Activated T-cell treated with anti-CD3 and anti-CD28 coated beads, Interleukin-2, amount 50 U/mL, for 4 hours (primary cell): ENCODE measurements at regions not wholly inside any gene's neighbourhood (a gene's known extent, or its start where the extent isn't known, plus 50 kb on each side); places are given as distances from the start of the nearest gene placed in this dataset.

ENCODE experiments used
- ATAC-seq, 2 donors: fragments of 200-7000 bp; cut with Tn5 transposase; one replicate each; pipeline ENCODE4 v1.10.0; 2021
- DNase-seq: peaks from one replicate; pipeline ENCODE4 v3.0.0-alpha.2; 2020
- H3K27me3 Mint-ChIP-seq: one replicate; pipeline ENCODE4 v1.8.0; 2021; ENCODE audit warnings: low read depth, mixed read lengths
- H3K36me3 Mint-ChIP-seq: one replicate; pipeline ENCODE4 v1.8.0; 2022; ENCODE audit warnings: mixed read lengths; ENCODE audit not compliant: insufficient read depth
- H3K4me1 Mint-ChIP-seq: one replicate; pipeline ENCODE4 v1.8.0; 2021; ENCODE audit warnings: low read depth, mixed read lengths
- H3K4me3 Mint-ChIP-seq: one replicate; pipeline ENCODE4 v1.8.0; 2021; ENCODE audit warnings: mild to moderate bottlenecking, moderate library complexity, mixed read lengths
- H3K9me3 Mint-ChIP-seq: one replicate; pipeline ENCODE4 v1.8.0; 2021; ENCODE audit warnings: mixed read lengths

- DNase-seq (no peak), ATAC-seq (no peak)
- Mint-ChIP-seq H3K27me3 (no peaks in the 10 kb centered on the region), H3K4me3 (no peak overlapping the region), H3K4me1 (no peaks in the 10 kb centered on the region), H3K9me3 (peaks cover 36% of the 10 kb centered on the region), H3K36me3 (no peaks in the 10 kb centered on the region)
These were observed 612.7 kb upstream of the SGO1 start for GRCh38 chr3:20798666-20799065.

DNA sequence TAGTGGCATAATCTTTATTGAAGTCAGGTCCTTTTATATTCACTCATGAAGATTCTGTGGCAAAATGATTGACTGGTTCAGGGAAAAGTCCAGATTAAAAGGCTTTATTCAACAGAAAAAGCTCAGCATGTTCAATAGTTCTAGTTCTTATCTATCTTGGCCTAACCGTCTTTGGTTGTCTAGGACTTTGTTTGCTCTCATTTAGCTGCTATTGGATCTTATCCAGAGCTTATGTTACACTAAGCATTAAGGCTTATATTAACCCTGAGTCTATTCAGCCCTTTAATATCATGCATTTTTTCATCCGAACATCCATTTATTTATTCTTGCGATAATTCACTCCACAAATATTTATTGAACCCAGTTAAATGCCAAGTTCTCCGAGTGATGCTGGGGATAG lies 601.0 kb upstream of the SGO1 start:
- ATAC-seq (no peak), DNase-seq (no peak)
- H3K36me3 Mint-ChIP-seq: no peaks in the 10 kb centered on the region
- H3K4me1 Mint-ChIP-seq: no peaks in the 10 kb centered on the region
- H3K27me3 Mint-ChIP-seq: no peaks in the 10 kb centered on the region
- H3K4me3 Mint-ChIP-seq: no peak overlapping the region
- H3K9me3 Mint-ChIP-seq: peaks cover 45% of the 10 kb centered on the region

DNA sequence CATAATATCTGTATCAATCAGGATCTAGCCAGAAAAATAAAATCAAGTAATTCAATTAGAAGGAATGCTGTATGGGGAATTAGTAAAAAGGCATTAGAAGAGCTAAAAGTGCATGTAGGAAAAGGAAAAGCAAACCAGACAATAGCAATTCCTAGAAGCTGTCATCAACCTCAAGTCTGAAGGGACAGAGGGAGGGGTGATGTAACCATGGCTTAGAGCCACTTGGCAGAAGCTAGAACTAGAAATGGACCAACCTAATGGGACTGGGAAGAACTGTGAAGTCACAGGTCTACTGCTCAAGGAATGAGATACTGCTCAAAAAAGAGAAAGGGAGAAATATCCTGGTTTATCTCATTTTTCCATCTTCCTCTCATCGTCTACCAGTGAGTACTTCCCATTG lies 590.7 kb upstream of the SGO1 start:
- ATAC-seq (no peak), DNase-seq (no peak)
- H3K36me3 Mint-ChIP-seq: peaks cover 2% of the 10 kb centered on the region
- no peaks in the 10 kb centered on the region for H3K27me3 Mint-ChIP-seq
- peaks cover 39% of the 10 kb centered on the region for H3K9me3 Mint-ChIP-seq
- no peak overlapping the region for H3K4me3 Mint-ChIP-seq
- H3K4me1 Mint-ChIP-seq: no peaks in the 10 kb centered on the region

GRCh38 chr3:20776286-20776685 lies 590.3 kb upstream of the SGO1 start:
- H3K9me3 Mint-ChIP-seq: peaks cover 35% of the 10 kb centered on the region
- no peaks in the 10 kb centered on the region for H3K4me1 Mint-ChIP-seq
- H3K4me3 Mint-ChIP-seq: no peak overlapping the region
- ATAC-seq: no peak
- no peaks in the 10 kb centered on the region for H3K27me3 Mint-ChIP-seq
- DNase-seq: no peak
- peaks cover 2% of the 10 kb centered on the region for H3K36me3 Mint-ChIP-seq

DNA sequence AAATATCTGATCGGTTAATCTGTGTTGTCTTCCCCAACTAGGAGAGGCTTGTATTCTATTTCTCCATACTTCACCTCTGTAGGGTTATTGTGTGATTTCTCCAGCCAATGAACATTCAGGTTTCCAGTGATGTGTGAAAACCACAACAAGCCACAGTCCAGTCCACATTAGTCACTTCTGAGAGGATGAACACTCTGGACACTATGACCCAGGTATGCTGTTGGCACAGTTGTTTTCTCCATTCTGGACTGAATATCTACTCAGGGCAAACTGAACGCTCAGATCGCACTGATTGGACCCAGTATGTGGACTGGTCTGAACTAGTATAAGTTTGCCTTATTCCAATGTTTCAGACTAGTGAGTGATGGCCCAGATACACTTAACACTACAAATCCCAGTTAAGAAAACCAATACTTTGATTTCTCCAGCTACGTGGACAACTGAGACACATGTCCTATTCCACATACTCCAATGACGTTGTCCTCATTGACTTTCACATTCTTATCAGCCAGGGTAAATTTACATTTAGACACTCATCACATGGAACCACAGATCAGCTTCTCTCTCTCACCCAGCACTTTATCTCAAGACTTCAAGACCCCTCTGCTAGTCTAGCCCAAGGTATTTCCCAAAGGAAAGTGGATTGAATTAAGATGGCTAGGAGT lies 587.4 kb upstream of the SGO1 start:
- no peaks in the 10 kb centered on the region for H3K27me3 Mint-ChIP-seq
- H3K4me3 Mint-ChIP-seq: no peak overlapping the region
- DNase-seq: no peak
- H3K9me3 Mint-ChIP-seq: peaks cover 31% of the 10 kb centered on the region
- no peak for ATAC-seq
- H3K4me1 Mint-ChIP-seq: no peaks in the 10 kb centered on the region
- H3K36me3 Mint-ChIP-seq: peaks cover 2% of the 10 kb centered on the region

GRCh38 chr3:20772869-20773268 lies 586.9 kb upstream of the SGO1 start:
- Mint-ChIP-seq H3K27me3 (no peaks in the 10 kb centered on the region), H3K4me3 (no peak overlapping the region), H3K9me3 (peaks cover 31% of the 10 kb centered on the region), H3K4me1 (no peaks in the 10 kb centered on the region), H3K36me3 (peaks cover 2% of the 10 kb centered on the region)
- no peak for ATAC-seq
- no peak for DNase-seq

DNA sequence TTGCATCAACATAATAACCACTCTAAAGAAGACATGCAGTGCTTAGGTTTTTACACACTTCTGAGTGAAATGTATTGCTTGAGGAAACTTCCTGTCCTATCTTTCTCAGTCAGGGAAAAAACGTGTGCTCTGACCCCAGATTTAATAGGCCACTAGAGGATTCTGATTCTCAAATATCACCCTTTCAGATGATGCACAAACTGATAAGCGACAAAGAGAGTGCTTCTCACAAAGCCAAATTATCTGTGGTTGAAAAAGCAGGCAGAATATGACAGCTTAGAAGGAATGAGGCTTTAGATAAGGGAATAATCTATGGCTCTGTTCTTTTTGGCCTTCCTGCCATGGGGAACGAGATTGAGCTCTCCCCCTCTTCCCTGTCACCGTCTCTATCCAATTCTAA lies 583.4 kb upstream of the SGO1 start:
- Mint-ChIP-seq H3K27me3 (no peaks in the 10 kb centered on the region), H3K4me3 (no peak overlapping the region), H3K9me3 (peaks cover 17% of the 10 kb centered on the region), H3K4me1 (no peaks in the 10 kb centered on the region), H3K36me3 (no peaks in the 10 kb centered on the region)
- ATAC-seq (no peak), DNase-seq (no peak)

DNA sequence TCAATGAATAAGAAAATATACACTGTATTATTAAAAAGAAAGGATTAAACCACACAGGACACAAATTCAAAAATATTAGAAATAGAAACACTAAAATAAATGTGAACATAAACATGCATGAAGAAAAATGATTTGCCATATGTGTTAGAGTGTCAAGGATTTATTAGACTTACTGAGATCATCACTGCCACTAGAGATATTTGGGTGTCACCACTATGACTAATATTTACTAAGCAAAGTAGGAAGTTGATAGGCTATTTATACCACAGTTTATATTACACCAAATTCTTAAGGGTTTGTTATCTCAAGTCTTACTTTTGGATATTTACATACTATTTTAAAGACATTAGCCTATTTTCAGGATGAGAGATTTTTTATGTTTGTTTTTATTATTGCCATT lies 575.0 kb upstream of the SGO1 start:
- Mint-ChIP-seq H3K4me3 (no peak overlapping the region), H3K27me3 (no peaks in the 10 kb centered on the region), H3K4me1 (no peaks in the 10 kb centered on the region), H3K36me3 (no peaks in the 10 kb centered on the region), H3K9me3 (peaks cover 6% of the 10 kb centered on the region)
- DNase-seq (no peak), ATAC-seq (no peak)

GRCh38 chr3:20752416-20752815 lies 566.4 kb upstream of the SGO1 start:
- no peak overlapping the region for H3K4me3 Mint-ChIP-seq
- H3K4me1 Mint-ChIP-seq: no peaks in the 10 kb centered on the region
- no peaks in the 10 kb centered on the region for H3K36me3 Mint-ChIP-seq
- ATAC-seq (no peak), DNase-seq (no peak)
- H3K27me3 Mint-ChIP-seq: no peaks in the 10 kb centered on the region
- H3K9me3 Mint-ChIP-seq: peaks cover 34% of the 10 kb centered on the region

- no peaks in the 10 kb centered on the region for H3K36me3 Mint-ChIP-seq
- H3K4me1 Mint-ChIP-seq: no peaks in the 10 kb centered on the region
- H3K4me3 Mint-ChIP-seq: no peak overlapping the region
- ATAC-seq (no peak), DNase-seq (no peak)
- peaks cover 34% of the 10 kb centered on the region for H3K9me3 Mint-ChIP-seq
- no peaks in the 10 kb centered on the region for H3K27me3 Mint-ChIP-seq
These were observed 565.3 kb upstream of the SGO1 start for GRCh38 chr3:20751296-20751695.

- Mint-ChIP-seq H3K4me1 (no peaks in the 10 kb centered on the region), H3K9me3 (peaks cover 20% of the 10 kb centered on the region), H3K27me3 (no peaks in the 10 kb centered on the region), H3K4me3 (no peak overlapping the region), H3K36me3 (no peaks in the 10 kb centered on the region)
- DNase-seq (no peak), ATAC-seq (no peak)
These were observed 561.7 kb upstream of the SGO1 start for GRCh38 chr3:20747741-20748140.

DNA sequence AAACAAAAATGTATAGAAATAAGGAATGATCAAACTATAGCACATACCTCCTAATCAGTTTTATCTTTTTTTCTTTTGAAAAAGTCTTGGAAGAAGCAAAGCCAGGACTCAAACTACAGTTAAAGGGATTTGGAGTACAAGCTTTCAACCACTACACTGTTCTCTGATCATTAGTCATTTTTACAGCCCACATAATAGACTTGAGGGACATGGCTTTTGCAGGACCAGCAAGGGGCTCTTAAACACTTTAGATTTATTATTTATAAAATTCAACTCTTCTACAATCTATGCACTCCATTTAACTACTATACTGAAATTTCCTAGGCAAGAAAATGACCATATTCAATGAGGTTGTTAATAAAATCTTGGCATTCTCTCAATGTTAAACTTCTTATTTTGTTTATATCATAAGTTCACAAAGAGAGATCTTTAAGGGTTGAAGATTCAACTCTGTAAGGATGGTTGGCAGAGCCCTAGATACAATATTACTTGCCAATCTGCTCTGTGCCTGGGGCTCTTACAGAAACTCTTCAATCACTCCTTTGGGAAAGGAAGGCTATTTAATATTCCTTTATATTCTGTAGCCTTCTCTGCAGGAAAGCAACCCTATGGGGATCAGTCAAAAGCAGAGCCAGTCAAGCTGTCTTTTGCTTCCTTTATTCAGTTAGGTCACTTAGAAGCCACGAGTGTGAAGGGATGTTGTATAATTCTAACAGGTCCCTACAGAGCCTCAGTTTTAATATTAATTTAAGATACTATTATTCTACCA lies 557.7 kb upstream of the SGO1 start:
- Mint-ChIP-seq H3K27me3 (no peaks in the 10 kb centered on the region), H3K4me3 (no peak overlapping the region), H3K36me3 (no peaks in the 10 kb centered on the region), H3K9me3 (peaks cover 7% of the 10 kb centered on the region), H3K4me1 (no peaks in the 10 kb centered on the region)
- ATAC-seq (no peak), DNase-seq (no peak)

- DNase-seq (no peak), ATAC-seq (no peak)
- H3K27me3 Mint-ChIP-seq: no peaks in the 10 kb centered on the region
- H3K9me3 Mint-ChIP-seq: peaks cover 7% of the 10 kb centered on the region
- H3K36me3 Mint-ChIP-seq: no peaks in the 10 kb centered on the region
- no peak overlapping the region for H3K4me3 Mint-ChIP-seq
- no peaks in the 10 kb centered on the region for H3K4me1 Mint-ChIP-seq
These were observed 557.0 kb upstream of the SGO1 start for GRCh38 chr3:20742903-20743552.

- Mint-ChIP-seq H3K27me3 (no peaks in the 10 kb centered on the region), H3K4me1 (no peaks in the 10 kb centered on the region), H3K36me3 (no peaks in the 10 kb centered on the region), H3K4me3 (no peak overlapping the region), H3K9me3 (no peaks in the 10 kb centered on the region)
- no peak for DNase-seq
- ATAC-seq: no peak
These were observed 555.4 kb upstream of the SGO1 start for GRCh38 chr3:20741381-20741780.

- Mint-ChIP-seq H3K36me3 (no peaks in the 10 kb centered on the region), H3K4me3 (no peak overlapping the region), H3K27me3 (no peaks in the 10 kb centered on the region), H3K9me3 (no peaks in the 10 kb centered on the region), H3K4me1 (no peaks in the 10 kb centered on the region)
- no peak for ATAC-seq
- no peak for DNase-seq
These were observed 553.8 kb upstream of the SGO1 start for GRCh38 chr3:20739814-20740213.
